Endothelial cell of umbilical vein (primary cell): ENCODE measurements at regions not wholly inside any gene's neighbourhood (a gene's known extent, or its start where the extent isn't known, plus 50 kb on each side); places are given as distances from the start of the nearest gene placed in this dataset.

Experiments
- BruUV-seq: library from RNA; stranded (reverse); fragments of 400-500 nt; replicated peaks from 2 replicates; lab custom pipeline; 2021; lab: Mats Ljungman, UMichigan
- CTCF ChIA-PET: fragments of 300-600, 350-600 bp; sonication (Branson Sonifier 250); formaldehyde crosslinking; loops from one replicate; lab custom pipeline; 2021; ENCODE audit warnings: antibody characterized with exemption, inconsistent platforms; lab: Charles Lee
- POLR2A ChIA-PET: fragments of 300-600, 350-600 bp; sonication (Branson Sonifier 250); formaldehyde crosslinking; loops from one replicate; lab custom pipeline; 2021; ENCODE audit warnings: antibody characterized with exemption, inconsistent platforms; lab: Charles Lee
- DNase-seq: peaks from one replicate; pipeline ENCODE4 v3.0.0-alpha.2; 2011; ENCODE audit warnings: low read depth, low spot score
- FAIRE-seq: peaks from 2 replicates; lab custom pipeline; 2011; peaks lifted over from hg19 to GRCh38; lab: Jason Lieb, UNC
- H2AFZ ChIP-seq: 2 replicates; pipeline ENCODE4 v1.6.0; 2012; ENCODE audit warnings: low read depth, low read length, control low read depth, inconsistent platforms
- H3K27ac ChIP-seq: 2 replicates; pipeline ENCODE4 v1.5.1; 2011; ENCODE audit warnings: low read depth, mild to moderate bottlenecking, control low read depth, low read length, moderate library complexity; ENCODE audit not compliant: insufficient read depth
- H3K27me3 ChIP-seq, 2 experiments: 2 replicates each; pipeline versions ENCODE4 v1.6.0 to v1.6.1; 2011; ENCODE audit warnings: low read length in 2 of 2, mixed read lengths in 1 of 2; ENCODE audit not compliant: control insufficient read depth in 2 of 2, insufficient read depth in 2 of 2
- H3K36me3 ChIP-seq, 2 experiments: 2 replicates in 1 of 2; 3 replicates in 1 of 2; pipeline ENCODE4 v1.5.1; 2011; ENCODE audit warnings: low read length in 2 of 2, mild to moderate bottlenecking in 1 of 2, moderate library complexity in 1 of 2; ENCODE audit not compliant: control insufficient read depth in 2 of 2, insufficient read depth in 2 of 2; ENCODE audit errors: extremely low read depth in 1 of 2
- H3K4me1 ChIP-seq: 3 replicates; pipeline ENCODE4 v1.5.1; 2011; ENCODE audit warnings: mild to moderate bottlenecking, low read length; ENCODE audit not compliant: control insufficient read depth, insufficient read depth; ENCODE audit errors: extremely low read depth
- H3K4me2 ChIP-seq: 2 replicates; pipeline ENCODE4 v1.6.1; 2011; ENCODE audit warnings: low read length, control low read depth, mixed read lengths; ENCODE audit not compliant: insufficient read depth
- H3K4me3 ChIP-seq, 3 experiments: fragments of 200-600 bp in 1 of 3; sonication (generic), shearing (Covaris generic) in 1 of 3; replicated peaks in 1 of 3; 2 replicates each; pipeline ENCODE4 v1.5.1; 2011 to 2016; ENCODE audit warnings: control low read depth in 3 of 3, low read length in 3 of 3, mild to moderate bottlenecking in 2 of 3, inconsistent platforms in 1 of 3, low read depth in 1 of 3, moderate library complexity in 1 of 3; ENCODE audit not compliant: insufficient read depth in 1 of 3
- H3K79me2 ChIP-seq: 2 replicates; pipeline ENCODE4 v1.6.0; 2012; ENCODE audit warnings: low read length, inconsistent platforms; ENCODE audit not compliant: control insufficient read depth, insufficient read depth
- H3K9ac ChIP-seq: replicated peaks from 2 replicates; pipeline ENCODE3; 2011; ENCODE audit warnings: low read length, control low read depth; ENCODE audit not compliant: insufficient read depth; ENCODE audit errors: extremely low read depth
- H3K9me1 ChIP-seq: replicated peaks from 3 replicates; pipeline ENCODE4 v1.6.0; 2011; ENCODE audit warnings: mild to moderate bottlenecking, low read length; ENCODE audit not compliant: control insufficient read depth, insufficient read depth; ENCODE audit errors: extremely low read depth
- H3K9me3 ChIP-seq: replicated peaks from 2 replicates; pipeline ENCODE4 v1.5.1; 2012; ENCODE audit warnings: low read length, inconsistent platforms; ENCODE audit not compliant: control insufficient read depth, insufficient read depth
- H4K20me1 ChIP-seq: replicated peaks from 2 replicates; pipeline ENCODE3; 2011; ENCODE audit warnings: mild to moderate bottlenecking, low read length; ENCODE audit not compliant: control insufficient read depth, insufficient read depth; ENCODE audit errors: extremely low read depth
- EZH2 ChIP-seq: IDR thresholded peaks from 2 replicates; pipeline ENCODE4 v1.6.1; 2012; ENCODE audit warnings: borderline replicate concordance, low read depth, mild to moderate bottlenecking, moderate library complexity, low read length, inconsistent platforms; ENCODE audit not compliant: severe bottlenecking
- FOS ChIP-seq: IDR thresholded peaks from 2 replicates; pipeline ENCODE4 v1.6.1; 2011; ENCODE audit warnings: mild to moderate bottlenecking, low read length, moderate library complexity, borderline replicate concordance; ENCODE audit not compliant: insufficient read depth
- GATA2 ChIP-seq: IDR thresholded peaks from 2 replicates; pipeline ENCODE4 v1.7.0; 2011; ENCODE audit warnings: low read depth, mild to moderate bottlenecking, moderate library complexity, mixed read lengths, low read length; ENCODE audit not compliant: insufficient read length, insufficient read depth
- JUN ChIP-seq: IDR thresholded peaks from 2 replicates; pipeline ENCODE4 v1.6.1; 2011; ENCODE audit warnings: borderline replicate concordance, low read depth; ENCODE audit not compliant: insufficient read length, insufficient read depth
- MYC ChIP-seq: IDR thresholded peaks from one replicate; pipeline ENCODE4 v1.6.1; 2011; ENCODE audit warnings: mild to moderate bottlenecking, low read depth, low read length
- POLR2A ChIP-seq: IDR thresholded peaks from 2 replicates; pipeline ENCODE4 v1.6.1; 2012; ENCODE audit warnings: low read depth, mild to moderate bottlenecking, control low read depth, low read length
- POLR2AphosphoS5 ChIP-seq: IDR thresholded peaks from 2 replicates; pipeline ENCODE4 v1.6.1; 2012; ENCODE audit warnings: low read depth, mild to moderate bottlenecking, control low read depth, low read length, moderate library complexity; ENCODE audit not compliant: insufficient read depth
- dilution Hi-C: fragments of 300-500 bp; cut with MboI; formaldehyde crosslinking; loops from one replicate; pipeline ENCODE4 v1.15.0; 2019; ENCODE audit warnings: low sequenced_read_pairs; ENCODE audit not compliant: extremely low pct_ligation_motif_present
- intact Hi-C: fragments of 100-400 bp; cut with micrococcal nuclease; formaldehyde crosslinking; loops from one replicate; pipeline ENCODE4 v1.10.0; 2022
- TF ChIP-seq, protein P1 (sequence below): IDR thresholded peaks from 2 replicates; pipeline ENCODE4 v1.6.1; 2011; ENCODE audit not compliant: insufficient read depth, insufficient read length
- TF ChIP-seq, protein P2 (sequence below), 2 donors: IDR thresholded peaks; 1 replicate in 1 of 2; 2 replicates in 1 of 2; pipeline ENCODE4 v1.5.1; 2011; ENCODE audit warnings: low read length in 2 of 2, mild to moderate bottlenecking in 2 of 2, moderate library complexity in 2 of 2, control low read depth in 1 of 2, inconsistent platforms in 1 of 2, low read depth in 1 of 2; ENCODE audit not compliant: insufficient read depth in 1 of 2; ENCODE audit errors: extremely low read depth in 1 of 2

GRCh38 chr13:105994340-105994739, 541.1 kb downstream of the EFNB2 start:
- Histone ChIP-seq H3K27ac (no peak overlapping the region), H3K4me1 (no peaks in the 10 kb centered on the region), H4K20me1 (no peaks in the 10 kb centered on the region), H3K9me3 (no peaks in the 10 kb centered on the region), H3K27me3 (no peaks in the 10 kb centered on the region), H3K36me3 (no peaks in the 10 kb centered on the region), H3K9me1 (no peaks in the 10 kb centered on the region), H2AFZ (no peak overlapping the region), H3K4me2 (no peak overlapping the region), H3K9ac (no peak overlapping the region), H3K4me3 (no peak overlapping the region), H3K79me2 (no peaks in the 10 kb centered on the region)
- intact Hi-C loops: no loop called here
- ChIA-PET POLR2A (no interaction called here), CTCF (no interaction called here)
- no peak for FAIRE-seq
- TF ChIP-seq POLR2A: no peak
- TF ChIP-seq MYC: no peak
- TF ChIP-seq EZH2: no peak
- TF ChIP-seq FOS: no peak
- TF ChIP-seq, protein P1, sequence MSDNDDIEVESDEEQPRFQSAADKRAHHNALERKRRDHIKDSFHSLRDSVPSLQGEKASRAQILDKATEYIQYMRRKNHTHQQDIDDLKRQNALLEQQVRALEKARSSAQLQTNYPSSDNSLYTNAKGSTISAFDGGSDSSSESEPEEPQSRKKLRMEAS: no peak
- TF ChIP-seq POLR2AphosphoS5: no peak
- TF ChIP-seq JUN: no peak
- TF ChIP-seq, protein P2, sequence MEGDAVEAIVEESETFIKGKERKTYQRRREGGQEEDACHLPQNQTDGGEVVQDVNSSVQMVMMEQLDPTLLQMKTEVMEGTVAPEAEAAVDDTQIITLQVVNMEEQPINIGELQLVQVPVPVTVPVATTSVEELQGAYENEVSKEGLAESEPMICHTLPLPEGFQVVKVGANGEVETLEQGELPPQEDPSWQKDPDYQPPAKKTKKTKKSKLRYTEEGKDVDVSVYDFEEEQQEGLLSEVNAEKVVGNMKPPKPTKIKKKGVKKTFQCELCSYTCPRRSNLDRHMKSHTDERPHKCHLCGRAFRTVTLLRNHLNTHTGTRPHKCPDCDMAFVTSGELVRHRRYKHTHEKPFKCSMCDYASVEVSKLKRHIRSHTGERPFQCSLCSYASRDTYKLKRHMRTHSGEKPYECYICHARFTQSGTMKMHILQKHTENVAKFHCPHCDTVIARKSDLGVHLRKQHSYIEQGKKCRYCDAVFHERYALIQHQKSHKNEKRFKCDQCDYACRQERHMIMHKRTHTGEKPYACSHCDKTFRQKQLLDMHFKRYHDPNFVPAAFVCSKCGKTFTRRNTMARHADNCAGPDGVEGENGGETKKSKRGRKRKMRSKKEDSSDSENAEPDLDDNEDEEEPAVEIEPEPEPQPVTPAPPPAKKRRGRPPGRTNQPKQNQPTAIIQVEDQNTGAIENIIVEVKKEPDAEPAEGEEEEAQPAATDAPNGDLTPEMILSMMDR (IDR thresholded peaks at IDR 0.05; ENCODE audit: extremely low read depth in 1 of 2, insufficient read depth in 1 of 2, low read depth in 1 of 2, low read length in 2 of 2): no peak
- no peak for TF ChIP-seq GATA2
- dilution Hi-C loops: no loop called here
- no TSS peak for BruUV-seq
- no peak for DNase-seq
